ENCODE measurements at regions not wholly inside any gene's neighbourhood (a gene's known extent, or its start where the extent isn't known, plus 50 kb on each side); places are given as distances from the start of the nearest gene placed in this dataset.

- ChIA-PET CTCF (no interaction called here), POLR2A (no interaction called here)
- no peak for TF ChIP-seq POLR2AphosphoS5 (IDR thresholded peaks at IDR 0.05; ENCODE audit: low read depth, low read length)
- no peak for TF ChIP-seq GATA2 (CRISPR knock-in tag; IDR thresholded peaks at IDR 0.05)
- TF ChIP-seq JUND (IDR thresholded peaks at IDR 0.05) = no peak
- TF ChIP-seq, protein P1, sequence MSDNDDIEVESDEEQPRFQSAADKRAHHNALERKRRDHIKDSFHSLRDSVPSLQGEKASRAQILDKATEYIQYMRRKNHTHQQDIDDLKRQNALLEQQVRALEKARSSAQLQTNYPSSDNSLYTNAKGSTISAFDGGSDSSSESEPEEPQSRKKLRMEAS (IDR thresholded peaks at IDR 0.05; ENCODE audit: low read depth) = no peak
- TF ChIP-seq TEAD4 (IDR thresholded peaks at IDR 0.05; ENCODE audit: borderline replicate concordance, insufficient read depth) = no peak
- TF ChIP-seq CHD2 (IDR thresholded peaks at IDR 0.05; ENCODE audit: low read length, partially characterized antibody) = no peak
- TF ChIP-seq MXI1 (IDR thresholded peaks at IDR 0.05; ENCODE audit: low read depth, low read length) = no peak
- TF ChIP-seq FOSL2 (IDR thresholded peaks at IDR 0.05; ENCODE audit: borderline replicate concordance, low read depth) = no peak
- TF ChIP-seq SMC3 (IDR thresholded peaks at IDR 0.05; ENCODE audit: low read depth, low read length) = no peak
- no peak for TF ChIP-seq ELF1 (IDR thresholded peaks at IDR 0.05)
- TF ChIP-seq RFX5 (IDR thresholded peaks at IDR 0.05; ENCODE audit: low read length) = no peak
- TF ChIP-seq TAF1 (IDR thresholded peaks at IDR 0.05; ENCODE audit: borderline replicate concordance, low read depth, low read length) = no peak
- no peak for TF ChIP-seq FOXJ3 (CRISPR knock-in tag; IDR thresholded peaks at IDR 0.05)
- TF ChIP-seq YY1 (IDR thresholded peaks at IDR 0.05; ENCODE audit: low read depth) = no peak
- Histone ChIP-seq H2AFZ (ENCODE audit: low read depth) (no peak overlapping the region), H3K36me3 (replicated peaks in 1 of 2; ENCODE audit: control insufficient read depth in 1 of 2, insufficient read depth in 2 of 2, low read length in 1 of 2) (no peaks in the 10 kb centered on the region), H3F3A (replicated peaks; ENCODE audit: insufficient read depth) (peaks cover 6% of the 10 kb centered on the region), H3K9me2 (no peaks in the 10 kb centered on the region), H3K9ac (no peak overlapping the region), H3K79me2 (ENCODE audit: insufficient read depth) (no peaks in the 10 kb centered on the region), H3K4me3 (ENCODE audit: low read depth in 2 of 2, low read length in 1 of 2) (no peak overlapping the region), H3K4me1 (ENCODE audit: control insufficient read depth in 1 of 2, insufficient read depth in 2 of 2, low read depth in 1 of 2, low read length in 1 of 2) (peaks cover 0 to 10% of the 10 kb centered on the region in 2 experiments; a peak in 3 of 4 replicates), H3K27ac (ENCODE audit: low read depth in 2 of 2, low read length in 1 of 2) (no peak overlapping the region), H3K9me3 (no peaks in the 10 kb centered on the region), H3K4me2 (no peak overlapping the region), H4K20me1 (ENCODE audit: insufficient read depth) (no peaks in the 10 kb centered on the region), H3K27me3 (ENCODE audit: insufficient read depth) (no peaks in the 10 kb centered on the region)
- no peak for DNase-seq
- 38% methylated on average over 3 of the region's 3 CpGs for WGBS (ENCODE audit: low lambda C conversion rate)
Observed at GRCh38 chr1:172979828-172980227, 70.9 kb downstream of the TNFSF18 start.

- Histone ChIP-seq H3K27me3 (ENCODE audit: insufficient read depth) (no peaks in the 10 kb centered on the region), H2AFZ (ENCODE audit: low read depth) (0 out of 2 replicates have a peak overlapping the region, but pooled peaks have one; percentile 13), H3K9me2 (no peaks in the 10 kb centered on the region), H3K4me1 (ENCODE audit: control insufficient read depth in 1 of 2, insufficient read depth in 2 of 2, low read depth in 1 of 2, low read length in 1 of 2) (peaks cover 0 to 10% of the 10 kb centered on the region in 2 experiments; a peak in 3 of 4 replicates), H4K20me1 (ENCODE audit: insufficient read depth) (no peaks in the 10 kb centered on the region), H3K27ac (ENCODE audit: low read depth in 2 of 2, low read length in 1 of 2) (no peak overlapping the region), H3K36me3 (replicated peaks in 1 of 2; ENCODE audit: control insufficient read depth in 1 of 2, insufficient read depth in 2 of 2, low read length in 1 of 2) (no peaks in the 10 kb centered on the region), H3K9me3 (no peaks in the 10 kb centered on the region), H3K79me2 (ENCODE audit: insufficient read depth) (no peaks in the 10 kb centered on the region), H3K4me2 (no peak overlapping the region), H3K4me3 (ENCODE audit: low read depth in 2 of 2, low read length in 1 of 2) (no peak overlapping the region), H3F3A (replicated peaks; ENCODE audit: insufficient read depth) (peaks cover 6% of the 10 kb centered on the region), H3K9ac (no peak overlapping the region)
- DNase-seq = no peak
- WGBS (ENCODE audit: low lambda C conversion rate) = 13% methylated on average over 2 of the region's 2 CpGs
- ChIA-PET POLR2A (no interaction called here), CTCF (no interaction called here)
- TF ChIP-seq TAF1 (IDR thresholded peaks at IDR 0.05; ENCODE audit: borderline replicate concordance, low read depth, low read length) (no peak), JUND (IDR thresholded peaks at IDR 0.05) (no peak), GATA2 (CRISPR knock-in tag; IDR thresholded peaks at IDR 0.05) (no peak), FOXM1 (IDR thresholded peaks at IDR 0.05; ENCODE audit: low read depth) (no peak), EZH2phosphoT487 (IDR thresholded peaks at IDR 0.05; ENCODE audit: borderline replicate concordance, low read depth) (no peak), NRF1 (IDR thresholded peaks at IDR 0.05; ENCODE audit: low read depth, low read length) (no peak), RAD21 (IDR thresholded peaks at IDR 0.05; ENCODE audit: low read length) (no peak), FOSL2 (IDR thresholded peaks at IDR 0.05; ENCODE audit: borderline replicate concordance, low read depth) (no peak), REST (IDR thresholded peaks at IDR 0.05; ENCODE audit: low read depth, low read length) (no peak), RCOR1 (IDR thresholded peaks at IDR 0.05; ENCODE audit: low read length) (no peak), NFIC (IDR thresholded peaks at IDR 0.05; ENCODE audit: borderline replicate concordance) (no peak), TCF12 (IDR thresholded peaks at IDR 0.05) (no peak), TEAD4 (IDR thresholded peaks at IDR 0.05; ENCODE audit: borderline replicate concordance, insufficient read depth) (no peak)
- TF ChIP-seq, protein P2, sequence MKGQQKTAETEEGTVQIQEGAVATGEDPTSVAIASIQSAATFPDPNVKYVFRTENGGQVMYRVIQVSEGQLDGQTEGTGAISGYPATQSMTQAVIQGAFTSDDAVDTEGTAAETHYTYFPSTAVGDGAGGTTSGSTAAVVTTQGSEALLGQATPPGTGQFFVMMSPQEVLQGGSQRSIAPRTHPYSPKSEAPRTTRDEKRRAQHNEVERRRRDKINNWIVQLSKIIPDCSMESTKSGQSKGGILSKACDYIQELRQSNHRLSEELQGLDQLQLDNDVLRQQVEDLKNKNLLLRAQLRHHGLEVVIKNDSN (IDR thresholded peaks at IDR 0.05; ENCODE audit: borderline replicate concordance, low read depth) = no peak
- TF ChIP-seq, protein P3, sequence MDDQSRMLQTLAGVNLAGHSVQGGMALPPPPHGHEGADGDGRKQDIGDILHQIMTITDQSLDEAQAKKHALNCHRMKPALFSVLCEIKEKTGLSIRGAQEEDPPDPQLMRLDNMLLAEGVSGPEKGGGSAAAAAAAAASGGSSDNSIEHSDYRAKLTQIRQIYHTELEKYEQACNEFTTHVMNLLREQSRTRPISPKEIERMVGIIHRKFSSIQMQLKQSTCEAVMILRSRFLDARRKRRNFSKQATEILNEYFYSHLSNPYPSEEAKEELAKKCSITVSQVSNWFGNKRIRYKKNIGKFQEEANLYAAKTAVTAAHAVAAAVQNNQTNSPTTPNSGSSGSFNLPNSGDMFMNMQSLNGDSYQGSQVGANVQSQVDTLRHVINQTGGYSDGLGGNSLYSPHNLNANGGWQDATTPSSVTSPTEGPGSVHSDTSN (IDR thresholded peaks at IDR 0.05) = no peak
Observed at GRCh38 chr1:172980456-172980855, 70.3 kb downstream of the TNFSF18 start.

All from SK-N-SH (cell line).